Panc1 (cell line): ENCODE measurements at regions not wholly inside any gene's neighbourhood (a gene's known extent, or its start where the extent isn't known, plus 50 kb on each side); places are given as distances from the start of the nearest gene placed in this dataset.

Source experiments
- ATAC-seq: fragments of 200-7000 bp; cut with Tn5 transposase; 2 replicates; pipeline ENCODE4 v1.9.1; 2020; ENCODE audit warnings: mild to moderate bottlenecking, moderate library complexity
- BruUV-seq: library from RNA; stranded (reverse); fragments of 400-500 nt; replicated peaks from 2 replicates; lab custom pipeline; 2021; lab: Mats Ljungman, UMichigan
- CTCF ChIA-PET: fragments of 300-600 bp; sonication (Branson Sonifier 250); formaldehyde crosslinking; loops from one replicate; lab custom pipeline; 2022; ENCODE audit warnings: antibody characterized with exemption; lab: Charles Lee
- POLR2A ChIA-PET: fragments of 300-600 bp; sonication (Branson Sonifier 250); formaldehyde crosslinking; loops from one replicate; lab custom pipeline; 2022; ENCODE audit warnings: antibody characterized with exemption; lab: Charles Lee
- DNase-seq: peaks from one replicate; pipeline ENCODE4 v3.0.0-alpha.2; 2010; ENCODE audit warnings: low read depth, low spot score
- H3K27ac ChIP-seq: 2 replicates; pipeline ENCODE4 v1.5.1; 2011; ENCODE audit warnings: mild to moderate bottlenecking, low read length, inconsistent platforms
- H3K27me3 ChIP-seq: fragments of 200-500 bp; sonication (Bioruptor generic); 2 replicates; pipeline ENCODE4 v1.6.0; 2014; ENCODE audit warnings: low read length, inconsistent platforms; ENCODE audit not compliant: control insufficient read depth, insufficient read depth
- H3K36me3 ChIP-seq: fragments of 200-500 bp; sonication (Bioruptor generic); 2 replicates; pipeline ENCODE4 v1.5.1; 2014; ENCODE audit warnings: inconsistent platforms, mild to moderate bottlenecking, low read length, moderate library complexity; ENCODE audit not compliant: control insufficient read depth, insufficient read depth
- H3K4me1 ChIP-seq: 2 replicates; pipeline ENCODE4 v1.5.1; 2011; ENCODE audit warnings: inconsistent platforms, mild to moderate bottlenecking, low read length, moderate library complexity; ENCODE audit not compliant: control insufficient read depth, insufficient read depth
- H3K4me3 ChIP-seq, 2 experiments: 2 replicates each; pipeline ENCODE4 v1.5.1; 2011 to 2012; ENCODE audit warnings: low read depth in 2 of 2, low read length in 2 of 2, mild to moderate bottlenecking in 2 of 2, inconsistent platforms in 1 of 2, moderate library complexity in 1 of 2
- H3K9me3 ChIP-seq: fragments of 200-500 bp; sonication (Bioruptor generic); 2 replicates; pipeline ENCODE4 v1.5.1; 2014; ENCODE audit warnings: low read depth, mild to moderate bottlenecking, inconsistent platforms, low read length, moderate library complexity; ENCODE audit not compliant: control insufficient read depth, insufficient read depth
- POLR2AphosphoS5 ChIP-seq: IDR thresholded peaks from 2 replicates; pipeline ENCODE4 v1.6.1; 2012; ENCODE audit warnings: mild to moderate bottlenecking, low read depth, low read length, moderate library complexity
- SIN3A ChIP-seq: IDR thresholded peaks from 2 replicates; pipeline ENCODE4 v1.6.1; 2012; ENCODE audit warnings: low read depth, mild to moderate bottlenecking, low read length, moderate library complexity, borderline replicate concordance; ENCODE audit not compliant: insufficient read depth
- TCF7L2 ChIP-seq: IDR thresholded peaks from 2 replicates; pipeline ENCODE4 v1.6.1; 2011; ENCODE audit warnings: mild to moderate bottlenecking, low read depth, low read length, inconsistent platforms
- in situ Hi-C: cut with HindIII; loops from 2 replicates; pipeline ENCODE4 v1.10.0; 2016; ENCODE audit warnings: low sequenced_read_pairs, low pct_unique_long_range_greater_than_20kb
- intact Hi-C: fragments of 100-400 bp; cut with micrococcal nuclease; formaldehyde crosslinking; loops from one replicate; pipeline ENCODE4 v1.10.0; 2022; ENCODE audit not compliant: unreplicated experiment
- TF ChIP-seq, protein P1 (sequence below), 2 experiments: IDR thresholded peaks; 2 replicates each; pipeline ENCODE4 v1.6.1; 2011 to 2012; ENCODE audit warnings: low read depth in 2 of 2, control low read depth in 1 of 2, low read length in 1 of 2, mild to moderate bottlenecking in 1 of 2, moderate library complexity in 1 of 2; ENCODE audit not compliant: insufficient read depth in 1 of 2
- TF ChIP-seq, protein P2 (sequence below): fragments of 450-650 bp; IDR thresholded peaks from 2 replicates; pipeline ENCODE4 v1.5.1; 2017; ENCODE audit warnings: mild to moderate bottlenecking

DNA sequence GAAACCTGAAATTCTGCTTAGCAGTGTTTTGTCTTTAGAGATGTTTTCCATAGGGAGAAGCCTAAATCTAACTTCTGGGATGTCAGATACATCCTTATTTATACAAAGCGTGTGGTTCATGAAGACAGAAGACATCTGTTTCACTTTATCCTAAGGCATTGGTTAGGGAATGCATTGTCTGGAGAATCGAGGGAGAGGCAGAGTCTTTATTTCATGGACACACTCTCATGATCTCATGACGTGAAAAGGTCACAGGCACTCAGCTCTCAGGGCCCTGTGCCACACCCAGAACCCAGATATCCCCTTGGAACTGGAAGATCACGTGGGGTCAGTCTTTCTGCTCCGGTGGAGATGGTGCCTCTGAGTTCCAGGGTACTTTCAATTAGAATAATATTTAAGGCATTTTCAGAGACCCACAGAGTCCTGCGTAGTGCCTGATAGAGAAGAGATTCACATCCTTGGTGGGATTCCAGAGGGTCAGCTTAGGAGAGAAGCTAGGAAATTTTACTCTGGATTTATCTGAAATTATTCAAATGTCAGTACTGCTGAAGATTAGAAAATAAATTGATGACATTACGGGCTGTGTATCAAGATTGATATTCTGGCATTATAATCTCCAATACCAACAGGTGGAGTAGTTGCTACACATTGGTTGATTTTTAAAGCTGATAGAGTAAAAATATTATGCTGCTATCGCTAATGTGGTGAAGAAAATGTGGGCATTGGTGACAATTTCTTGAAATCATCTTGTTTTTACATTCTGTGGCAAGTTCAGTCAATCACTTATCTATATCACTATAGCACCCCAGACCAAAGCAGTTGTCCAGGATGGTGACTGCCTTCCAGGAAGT is 378.3 kb downstream of the MTRR start:
- Histone ChIP-seq H3K27ac (no peak overlapping the region), H3K4me1 (no peaks in the 10 kb centered on the region), H3K9me3 (no peaks in the 10 kb centered on the region), H3K4me3 (no peak overlapping the region), H3K36me3 (no peaks in the 10 kb centered on the region), H3K27me3 (no peaks in the 10 kb centered on the region)
- CTCF ChIA-PET: no interaction called here
- DNase-seq: no peak
- no TSS peak for BruUV-seq
- ATAC-seq: no peak
- intact Hi-C loops: no loop called here
- POLR2A ChIA-PET: no interaction called here
- in situ Hi-C loops: no loop called here
- no peak for TF ChIP-seq TCF7L2
- TF ChIP-seq, protein P1, sequence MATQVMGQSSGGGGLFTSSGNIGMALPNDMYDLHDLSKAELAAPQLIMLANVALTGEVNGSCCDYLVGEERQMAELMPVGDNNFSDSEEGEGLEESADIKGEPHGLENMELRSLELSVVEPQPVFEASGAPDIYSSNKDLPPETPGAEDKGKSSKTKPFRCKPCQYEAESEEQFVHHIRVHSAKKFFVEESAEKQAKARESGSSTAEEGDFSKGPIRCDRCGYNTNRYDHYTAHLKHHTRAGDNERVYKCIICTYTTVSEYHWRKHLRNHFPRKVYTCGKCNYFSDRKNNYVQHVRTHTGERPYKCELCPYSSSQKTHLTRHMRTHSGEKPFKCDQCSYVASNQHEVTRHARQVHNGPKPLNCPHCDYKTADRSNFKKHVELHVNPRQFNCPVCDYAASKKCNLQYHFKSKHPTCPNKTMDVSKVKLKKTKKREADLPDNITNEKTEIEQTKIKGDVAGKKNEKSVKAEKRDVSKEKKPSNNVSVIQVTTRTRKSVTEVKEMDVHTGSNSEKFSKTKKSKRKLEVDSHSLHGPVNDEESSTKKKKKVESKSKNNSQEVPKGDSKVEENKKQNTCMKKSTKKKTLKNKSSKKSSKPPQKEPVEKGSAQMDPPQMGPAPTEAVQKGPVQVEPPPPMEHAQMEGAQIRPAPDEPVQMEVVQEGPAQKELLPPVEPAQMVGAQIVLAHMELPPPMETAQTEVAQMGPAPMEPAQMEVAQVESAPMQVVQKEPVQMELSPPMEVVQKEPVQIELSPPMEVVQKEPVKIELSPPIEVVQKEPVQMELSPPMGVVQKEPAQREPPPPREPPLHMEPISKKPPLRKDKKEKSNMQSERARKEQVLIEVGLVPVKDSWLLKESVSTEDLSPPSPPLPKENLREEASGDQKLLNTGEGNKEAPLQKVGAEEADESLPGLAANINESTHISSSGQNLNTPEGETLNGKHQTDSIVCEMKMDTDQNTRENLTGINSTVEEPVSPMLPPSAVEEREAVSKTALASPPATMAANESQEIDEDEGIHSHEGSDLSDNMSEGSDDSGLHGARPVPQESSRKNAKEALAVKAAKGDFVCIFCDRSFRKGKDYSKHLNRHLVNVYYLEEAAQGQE (IDR thresholded peaks at IDR 0.05; ENCODE audit: insufficient read depth in 1 of 2, low read depth in 2 of 2, low read length in 1 of 2): no peak
- TF ChIP-seq, protein P2, sequence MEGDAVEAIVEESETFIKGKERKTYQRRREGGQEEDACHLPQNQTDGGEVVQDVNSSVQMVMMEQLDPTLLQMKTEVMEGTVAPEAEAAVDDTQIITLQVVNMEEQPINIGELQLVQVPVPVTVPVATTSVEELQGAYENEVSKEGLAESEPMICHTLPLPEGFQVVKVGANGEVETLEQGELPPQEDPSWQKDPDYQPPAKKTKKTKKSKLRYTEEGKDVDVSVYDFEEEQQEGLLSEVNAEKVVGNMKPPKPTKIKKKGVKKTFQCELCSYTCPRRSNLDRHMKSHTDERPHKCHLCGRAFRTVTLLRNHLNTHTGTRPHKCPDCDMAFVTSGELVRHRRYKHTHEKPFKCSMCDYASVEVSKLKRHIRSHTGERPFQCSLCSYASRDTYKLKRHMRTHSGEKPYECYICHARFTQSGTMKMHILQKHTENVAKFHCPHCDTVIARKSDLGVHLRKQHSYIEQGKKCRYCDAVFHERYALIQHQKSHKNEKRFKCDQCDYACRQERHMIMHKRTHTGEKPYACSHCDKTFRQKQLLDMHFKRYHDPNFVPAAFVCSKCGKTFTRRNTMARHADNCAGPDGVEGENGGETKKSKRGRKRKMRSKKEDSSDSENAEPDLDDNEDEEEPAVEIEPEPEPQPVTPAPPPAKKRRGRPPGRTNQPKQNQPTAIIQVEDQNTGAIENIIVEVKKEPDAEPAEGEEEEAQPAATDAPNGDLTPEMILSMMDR: peak; percentile 38; the same call in 1 of the 2 replicates
- no peak for TF ChIP-seq SIN3A
- TF ChIP-seq POLR2AphosphoS5: no peak

DNA sequence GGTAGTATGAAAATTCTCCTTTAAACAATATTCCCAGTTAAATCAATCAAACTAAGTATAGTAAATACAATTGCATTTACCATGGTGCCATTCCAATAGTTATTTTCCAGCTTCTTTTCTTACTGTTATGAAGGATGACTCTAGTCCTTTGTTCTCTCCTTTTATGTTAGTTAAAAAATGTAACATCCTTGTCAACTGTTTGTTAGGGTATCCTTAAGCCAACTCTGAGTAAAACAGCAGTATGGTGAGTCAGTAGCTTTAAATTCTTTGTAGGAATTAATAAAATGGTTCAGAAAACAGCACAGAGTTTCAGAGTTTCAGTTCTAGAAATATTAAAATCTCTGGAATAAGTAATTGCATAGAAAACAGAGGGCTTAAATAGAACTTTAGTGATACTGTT is 384.4 kb downstream of the MTRR start:
- BruUV-seq: no TSS peak
- intact Hi-C loops (no loop called here), in situ Hi-C loops (no loop called here)
- ChIA-PET POLR2A (no interaction called here), CTCF (no interaction called here)
- DNase-seq (no peak), ATAC-seq (no peak)
- Histone ChIP-seq H3K4me1 (no peaks in the 10 kb centered on the region), H3K27me3 (no peaks in the 10 kb centered on the region), H3K4me3 (no peak overlapping the region), H3K36me3 (no peaks in the 10 kb centered on the region), H3K9me3 (no peaks in the 10 kb centered on the region), H3K27ac (no peak overlapping the region)
- TF ChIP-seq, protein P2: no peak
- TF ChIP-seq POLR2AphosphoS5 (no peak), TCF7L2 (no peak), SIN3A (no peak)
- TF ChIP-seq, protein P1 (IDR thresholded peaks at IDR 0.05; ENCODE audit: insufficient read depth in 1 of 2, low read depth in 2 of 2, low read length in 1 of 2): no peak
